ENCODE measurements at regions not wholly inside any gene's neighbourhood (a gene's known extent, or its start where the extent isn't known, plus 50 kb on each side); places are given as distances from the start of the nearest gene placed in this dataset.

DNA sequence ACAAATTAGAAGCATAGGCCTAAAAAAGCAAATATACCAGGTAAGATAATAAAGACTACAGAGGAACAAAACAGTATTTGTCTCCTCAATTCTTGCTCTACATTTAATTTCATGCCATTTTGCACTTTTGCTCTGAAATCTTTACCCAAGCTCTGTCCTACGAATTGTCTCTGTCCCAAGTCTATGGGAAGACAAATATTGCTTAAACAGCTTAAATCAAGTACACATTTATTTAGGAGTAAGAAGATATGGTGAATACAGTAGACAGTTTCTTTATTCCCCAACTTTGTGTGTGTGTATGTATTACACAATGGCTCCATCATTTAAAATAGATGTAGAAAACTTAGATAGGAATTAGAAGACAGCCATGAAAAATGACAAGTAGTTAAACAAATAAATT is 163.5 kb upstream of the POU5F2 start:
- TF ChIP-seq RFX5 (IDR thresholded peaks at IDR 0.05), result no peak
- no peak for TF ChIP-seq POLR2A (IDR thresholded peaks at IDR 0.05; ENCODE audit: low read length)
- TF ChIP-seq KDM5A (IDR thresholded peaks at IDR 0.05), result no peak
- TF ChIP-seq, protein P1, sequence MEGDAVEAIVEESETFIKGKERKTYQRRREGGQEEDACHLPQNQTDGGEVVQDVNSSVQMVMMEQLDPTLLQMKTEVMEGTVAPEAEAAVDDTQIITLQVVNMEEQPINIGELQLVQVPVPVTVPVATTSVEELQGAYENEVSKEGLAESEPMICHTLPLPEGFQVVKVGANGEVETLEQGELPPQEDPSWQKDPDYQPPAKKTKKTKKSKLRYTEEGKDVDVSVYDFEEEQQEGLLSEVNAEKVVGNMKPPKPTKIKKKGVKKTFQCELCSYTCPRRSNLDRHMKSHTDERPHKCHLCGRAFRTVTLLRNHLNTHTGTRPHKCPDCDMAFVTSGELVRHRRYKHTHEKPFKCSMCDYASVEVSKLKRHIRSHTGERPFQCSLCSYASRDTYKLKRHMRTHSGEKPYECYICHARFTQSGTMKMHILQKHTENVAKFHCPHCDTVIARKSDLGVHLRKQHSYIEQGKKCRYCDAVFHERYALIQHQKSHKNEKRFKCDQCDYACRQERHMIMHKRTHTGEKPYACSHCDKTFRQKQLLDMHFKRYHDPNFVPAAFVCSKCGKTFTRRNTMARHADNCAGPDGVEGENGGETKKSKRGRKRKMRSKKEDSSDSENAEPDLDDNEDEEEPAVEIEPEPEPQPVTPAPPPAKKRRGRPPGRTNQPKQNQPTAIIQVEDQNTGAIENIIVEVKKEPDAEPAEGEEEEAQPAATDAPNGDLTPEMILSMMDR (IDR thresholded peaks at IDR 0.05), result no peak
- TF ChIP-seq MAFK (IDR thresholded peaks at IDR 0.05; ENCODE audit: partially characterized antibody), result no peak
- no peak for TF ChIP-seq RCOR1 (IDR thresholded peaks at IDR 0.05; ENCODE audit: low read depth, low read length)
- TF ChIP-seq BHLHE40 (IDR thresholded peaks at IDR 0.05; ENCODE audit: low read depth, low read length), result no peak
- no peak for TF ChIP-seq GATA3 (IDR thresholded peaks at IDR 0.05; ENCODE audit: borderline replicate concordance)
- no peak for TF ChIP-seq CHD2 (IDR thresholded peaks at IDR 0.05; ENCODE audit: low read length, partially characterized antibody)
- TF ChIP-seq RAD21 (conservative IDR thresholded peaks at IDR 0.05 in 1 of 2, IDR thresholded peaks at IDR 0.05 in 1 of 2), result no peak
- no peak for TF ChIP-seq FOXS1 (CRISPR knock-in tag; IDR thresholded peaks at IDR 0.05)
- TF ChIP-seq, protein P2, sequence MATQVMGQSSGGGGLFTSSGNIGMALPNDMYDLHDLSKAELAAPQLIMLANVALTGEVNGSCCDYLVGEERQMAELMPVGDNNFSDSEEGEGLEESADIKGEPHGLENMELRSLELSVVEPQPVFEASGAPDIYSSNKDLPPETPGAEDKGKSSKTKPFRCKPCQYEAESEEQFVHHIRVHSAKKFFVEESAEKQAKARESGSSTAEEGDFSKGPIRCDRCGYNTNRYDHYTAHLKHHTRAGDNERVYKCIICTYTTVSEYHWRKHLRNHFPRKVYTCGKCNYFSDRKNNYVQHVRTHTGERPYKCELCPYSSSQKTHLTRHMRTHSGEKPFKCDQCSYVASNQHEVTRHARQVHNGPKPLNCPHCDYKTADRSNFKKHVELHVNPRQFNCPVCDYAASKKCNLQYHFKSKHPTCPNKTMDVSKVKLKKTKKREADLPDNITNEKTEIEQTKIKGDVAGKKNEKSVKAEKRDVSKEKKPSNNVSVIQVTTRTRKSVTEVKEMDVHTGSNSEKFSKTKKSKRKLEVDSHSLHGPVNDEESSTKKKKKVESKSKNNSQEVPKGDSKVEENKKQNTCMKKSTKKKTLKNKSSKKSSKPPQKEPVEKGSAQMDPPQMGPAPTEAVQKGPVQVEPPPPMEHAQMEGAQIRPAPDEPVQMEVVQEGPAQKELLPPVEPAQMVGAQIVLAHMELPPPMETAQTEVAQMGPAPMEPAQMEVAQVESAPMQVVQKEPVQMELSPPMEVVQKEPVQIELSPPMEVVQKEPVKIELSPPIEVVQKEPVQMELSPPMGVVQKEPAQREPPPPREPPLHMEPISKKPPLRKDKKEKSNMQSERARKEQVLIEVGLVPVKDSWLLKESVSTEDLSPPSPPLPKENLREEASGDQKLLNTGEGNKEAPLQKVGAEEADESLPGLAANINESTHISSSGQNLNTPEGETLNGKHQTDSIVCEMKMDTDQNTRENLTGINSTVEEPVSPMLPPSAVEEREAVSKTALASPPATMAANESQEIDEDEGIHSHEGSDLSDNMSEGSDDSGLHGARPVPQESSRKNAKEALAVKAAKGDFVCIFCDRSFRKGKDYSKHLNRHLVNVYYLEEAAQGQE (IDR thresholded peaks at IDR 0.05), result no peak
- TF ChIP-seq, protein P3, sequence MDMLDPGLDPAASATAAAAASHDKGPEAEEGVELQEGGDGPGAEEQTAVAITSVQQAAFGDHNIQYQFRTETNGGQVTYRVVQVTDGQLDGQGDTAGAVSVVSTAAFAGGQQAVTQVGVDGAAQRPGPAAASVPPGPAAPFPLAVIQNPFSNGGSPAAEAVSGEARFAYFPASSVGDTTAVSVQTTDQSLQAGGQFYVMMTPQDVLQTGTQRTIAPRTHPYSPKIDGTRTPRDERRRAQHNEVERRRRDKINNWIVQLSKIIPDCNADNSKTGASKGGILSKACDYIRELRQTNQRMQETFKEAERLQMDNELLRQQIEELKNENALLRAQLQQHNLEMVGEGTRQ (IDR thresholded peaks at IDR 0.05), result no peak
- TF ChIP-seq MYC (IDR thresholded peaks at IDR 0.05; ENCODE audit: borderline replicate concordance, low read length), result no peak
